Keratinocyte (primary cell): ENCODE measurements at regions not wholly inside any gene's neighbourhood (a gene's known extent, or its start where the extent isn't known, plus 50 kb on each side); places are given as distances from the start of the nearest gene placed in this dataset.

Source experiments
- DNase-seq: peaks from one replicate; pipeline ENCODE4 v3.0.0-alpha.2; 2011; ENCODE audit warnings: low read depth, missing footprints, low spot score
- FAIRE-seq: peaks from 2 replicates; lab custom pipeline; 2011; peaks lifted over from hg19 to GRCh38; lab: Jason Lieb, UNC
- H2AFZ ChIP-seq: 2 replicates; pipeline ENCODE4 v1.6.0; 2012; ENCODE audit warnings: low read length, control low read depth, inconsistent platforms; ENCODE audit not compliant: control insufficient read depth
- H3K27ac ChIP-seq: 2 replicates; pipeline ENCODE4 v1.5.1; 2011; ENCODE audit warnings: low read length; ENCODE audit not compliant: control insufficient read depth, insufficient read depth
- H3K27me3 ChIP-seq: 3 replicates; pipeline ENCODE4 v1.6.0; 2011; ENCODE audit warnings: low read length; ENCODE audit not compliant: control insufficient read depth, insufficient read depth; ENCODE audit errors: extremely low read depth
- H3K36me3 ChIP-seq, 2 experiments: 2 replicates in 1 of 2; 3 replicates in 1 of 2; pipeline ENCODE4 v1.5.1; 2011; ENCODE audit warnings: low read length in 2 of 2, mild to moderate bottlenecking in 1 of 2; ENCODE audit not compliant: control insufficient read depth in 2 of 2, insufficient read depth in 2 of 2; ENCODE audit errors: extremely low read depth in 1 of 2
- H3K4me1 ChIP-seq: 3 replicates; pipeline ENCODE4 v1.5.1; 2011; ENCODE audit warnings: low read length; ENCODE audit not compliant: control insufficient read depth, insufficient read depth; ENCODE audit errors: extremely low read depth
- H3K4me2 ChIP-seq: 3 replicates; pipeline ENCODE4 v1.6.0; 2011; ENCODE audit warnings: low read depth, low read length; ENCODE audit not compliant: control insufficient read depth, insufficient read depth; ENCODE audit errors: extremely low read depth
- H3K4me3 ChIP-seq, 3 experiments: fragments of 200-600 bp in 1 of 3; sonication (generic) in 1 of 3; 2 replicates in 2 of 3; 3 replicates in 1 of 3; pipeline ENCODE4 v1.5.1; 2011 to 2016; ENCODE audit warnings: low read length in 3 of 3, mild to moderate bottlenecking in 3 of 3, control low read depth in 2 of 3, inconsistent platforms in 1 of 3, low read depth in 1 of 3, mixed read lengths in 1 of 3, mixed run types in 1 of 3, moderate library complexity in 1 of 3; ENCODE audit not compliant: control insufficient read depth in 2 of 3, insufficient read depth in 2 of 3; ENCODE audit errors: extremely low read depth in 1 of 3
- H3K79me2 ChIP-seq: 2 replicates; pipeline ENCODE4 v1.6.0; 2012; ENCODE audit warnings: low read length; ENCODE audit not compliant: control insufficient read depth, insufficient read depth
- H3K9ac ChIP-seq: 3 replicates; pipeline ENCODE4 v1.6.0; 2011; ENCODE audit warnings: low read length; ENCODE audit not compliant: control insufficient read depth, insufficient read depth; ENCODE audit errors: extremely low read depth
- H3K9me1 ChIP-seq: 3 replicates; pipeline ENCODE4 v1.6.0; 2011; ENCODE audit warnings: low read length; ENCODE audit not compliant: control insufficient read depth, insufficient read depth; ENCODE audit errors: extremely low read depth
- H3K9me3 ChIP-seq: 2 replicates; pipeline ENCODE4 v1.5.1; 2012; ENCODE audit warnings: low read depth, low read length; ENCODE audit not compliant: control insufficient read depth
- H4K20me1 ChIP-seq: 3 replicates; pipeline ENCODE4 v1.6.0; 2011; ENCODE audit warnings: low read length; ENCODE audit not compliant: control insufficient read depth, insufficient read depth; ENCODE audit errors: extremely low read depth
- EZH2 ChIP-seq: IDR thresholded peaks from one replicate; pipeline ENCODE4 v1.6.1; 2012; ENCODE audit warnings: inconsistent platforms, mild to moderate bottlenecking, low read length, moderate library complexity
- dilution Hi-C: fragments of 300-500 bp; cut with MboI; formaldehyde crosslinking; loops from one replicate; pipeline ENCODE4 v1.7.0; 2020; ENCODE audit warnings: low sequenced_read_pairs; ENCODE audit not compliant: extremely low pct_ligation_motif_present
- TF ChIP-seq, protein P1 (sequence below), 3 experiments: IDR thresholded peaks in 1 of 3; conservative IDR thresholded peaks in 1 of 3; optimal IDR thresholded peaks in 1 of 3; 2 replicates in 2 of 3; 3 replicates in 1 of 3; pipeline versions ENCODE3 to v1.5.1; 2011; ENCODE audit warnings: low read length in 3 of 3, mild to moderate bottlenecking in 3 of 3, moderate library complexity in 2 of 3, control low read depth in 1 of 3, inconsistent platforms in 1 of 3; ENCODE audit not compliant: insufficient read depth in 2 of 3; ENCODE audit errors: extremely low read depth in 1 of 3

DNA sequence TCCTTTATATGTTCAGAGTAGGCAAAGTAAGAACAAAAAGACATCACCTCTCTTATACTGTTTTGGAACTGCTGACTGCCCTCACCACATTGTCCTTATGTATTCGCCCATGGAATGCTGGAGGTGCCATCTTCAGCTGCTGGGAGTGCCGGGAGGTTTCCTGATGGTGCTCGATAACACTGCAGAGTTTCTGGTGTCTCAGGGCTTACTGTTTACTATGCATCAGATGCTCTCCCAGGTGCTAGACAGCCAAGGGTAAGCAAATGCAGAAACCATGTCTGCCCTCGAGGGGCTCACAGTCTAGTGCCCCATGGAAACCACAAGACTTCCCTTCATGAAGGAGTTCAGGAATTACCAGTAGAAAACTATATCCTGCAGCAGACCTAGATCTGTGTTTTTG, 70.1 kb upstream of the SMIM23 start:
- DNase-seq: no peak
- Histone ChIP-seq H3K79me2 (no peaks in the 10 kb centered on the region), H3K27ac (no peak overlapping the region), H3K4me3 (no peak overlapping the region), H3K9ac (no peak overlapping the region), H4K20me1 (no peaks in the 10 kb centered on the region), H3K36me3 (no peaks in the 10 kb centered on the region), H3K9me3 (no peaks in the 10 kb centered on the region), H3K4me1 (no peaks in the 10 kb centered on the region), H3K4me2 (no peak overlapping the region), H2AFZ (no peak overlapping the region), H3K27me3 (no peaks in the 10 kb centered on the region), H3K9me1 (no peaks in the 10 kb centered on the region)
- TF ChIP-seq, protein P1, sequence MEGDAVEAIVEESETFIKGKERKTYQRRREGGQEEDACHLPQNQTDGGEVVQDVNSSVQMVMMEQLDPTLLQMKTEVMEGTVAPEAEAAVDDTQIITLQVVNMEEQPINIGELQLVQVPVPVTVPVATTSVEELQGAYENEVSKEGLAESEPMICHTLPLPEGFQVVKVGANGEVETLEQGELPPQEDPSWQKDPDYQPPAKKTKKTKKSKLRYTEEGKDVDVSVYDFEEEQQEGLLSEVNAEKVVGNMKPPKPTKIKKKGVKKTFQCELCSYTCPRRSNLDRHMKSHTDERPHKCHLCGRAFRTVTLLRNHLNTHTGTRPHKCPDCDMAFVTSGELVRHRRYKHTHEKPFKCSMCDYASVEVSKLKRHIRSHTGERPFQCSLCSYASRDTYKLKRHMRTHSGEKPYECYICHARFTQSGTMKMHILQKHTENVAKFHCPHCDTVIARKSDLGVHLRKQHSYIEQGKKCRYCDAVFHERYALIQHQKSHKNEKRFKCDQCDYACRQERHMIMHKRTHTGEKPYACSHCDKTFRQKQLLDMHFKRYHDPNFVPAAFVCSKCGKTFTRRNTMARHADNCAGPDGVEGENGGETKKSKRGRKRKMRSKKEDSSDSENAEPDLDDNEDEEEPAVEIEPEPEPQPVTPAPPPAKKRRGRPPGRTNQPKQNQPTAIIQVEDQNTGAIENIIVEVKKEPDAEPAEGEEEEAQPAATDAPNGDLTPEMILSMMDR (optimal IDR thresholded peaks at IDR 0.05 in 1 of 3, IDR thresholded peaks at IDR 0.05 in 1 of 3, conservative IDR thresholded peaks at IDR 0.05 in 1 of 3; ENCODE audit: extremely low read depth in 1 of 3, insufficient read depth in 2 of 3, low read length in 3 of 3): no peak
- TF ChIP-seq EZH2: no peak
- dilution Hi-C loops: no loop called here
- FAIRE-seq: no peak

DNA sequence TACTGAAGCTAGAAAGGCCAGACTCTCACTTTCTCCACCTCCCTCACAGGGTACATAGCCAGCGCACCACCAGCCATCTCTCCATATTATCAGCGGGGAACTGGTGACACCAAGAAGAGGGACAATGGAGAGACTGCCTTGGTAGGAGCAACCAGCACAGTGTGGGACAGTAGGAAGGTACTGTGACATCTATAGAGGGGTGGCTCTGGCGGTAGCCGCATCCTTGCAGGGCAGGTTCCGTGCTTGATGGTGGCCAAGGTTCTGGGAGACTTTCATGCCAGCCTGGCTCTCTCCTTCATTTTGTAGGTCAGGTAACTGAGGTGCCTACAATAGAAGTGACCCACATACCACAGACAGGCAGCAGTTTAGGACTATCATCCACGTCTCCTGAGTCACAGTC, 65.5 kb upstream of the SMIM23 start:
- no peak for FAIRE-seq
- dilution Hi-C loops: loop anchor here (5.0 kb wide), 1 partner anchor 72 kb away; no protein-coding TSS in a partner anchor
- H3K27me3 ChIP-seq: peaks cover 4% of the 10 kb centered on the region

More for the DNA sequence above, 65.5 kb upstream of the SMIM23 start:
- TF ChIP-seq, protein P1 (optimal IDR thresholded peaks at IDR 0.05 in 1 of 3, IDR thresholded peaks at IDR 0.05 in 1 of 3, conservative IDR thresholded peaks at IDR 0.05 in 1 of 3; ENCODE audit: extremely low read depth in 1 of 3, insufficient read depth in 2 of 3, low read length in 3 of 3): no peak
- no peak for TF ChIP-seq EZH2
- H2AFZ ChIP-seq: no peak overlapping the region
- H3K4me1 ChIP-seq: no peaks in the 10 kb centered on the region
- H3K4me3 ChIP-seq: no peak overlapping the region
- H3K36me3 ChIP-seq: no peaks in the 10 kb centered on the region
- no peak overlapping the region for H3K27ac ChIP-seq
- no peaks in the 10 kb centered on the region for H3K79me2 ChIP-seq
- no peak overlapping the region for H3K9ac ChIP-seq
- H3K9me1 ChIP-seq: no peaks in the 10 kb centered on the region
- no peak overlapping the region for H3K4me2 ChIP-seq
- no peaks in the 10 kb centered on the region for H3K9me3 ChIP-seq
- H4K20me1 ChIP-seq: no peaks in the 10 kb centered on the region
- no peak for DNase-seq
